Neural cell (in vitro differentiated cells): ENCODE measurements at regions not wholly inside any gene's neighbourhood (a gene's known extent, or its start where the extent isn't known, plus 50 kb on each side); places are given as distances from the start of the nearest gene placed in this dataset.

Experiments used
- H2AFZ ChIP-seq: fragments of 200-600, 300-800 bp; sonication (generic), shearing (Covaris generic); 2 replicates; pipeline ENCODE4 v1.6.0; 2014; ENCODE audit warnings: low read depth, mild to moderate bottlenecking, antibody characterized with exemption, low read length, moderate library complexity
- H3F3A ChIP-seq: fragments of 200-600 bp; shearing (Covaris generic); 2 replicates; pipeline ENCODE4 v1.6.1; 2016; ENCODE audit warnings: mild to moderate bottlenecking, moderate library complexity, mixed read lengths, antibody characterized with exemption, low read length; ENCODE audit not compliant: insufficient read depth, poor library complexity, severe bottlenecking
- H3K27ac ChIP-seq: fragments of 200-600, 300-800 bp; sonication (generic), shearing (Covaris generic); 2 replicates; pipeline ENCODE4 v1.5.1; 2014; ENCODE audit warnings: mild to moderate bottlenecking, low read length, moderate library complexity
- H3K27me3 ChIP-seq: fragments of 300-800, 200-600 bp; sonication (generic), shearing (Covaris generic); 2 replicates; pipeline ENCODE4 v1.6.0; 2014; ENCODE audit warnings: mild to moderate bottlenecking, low read depth, low read length, moderate library complexity; ENCODE audit not compliant: insufficient read depth
- H3K36me3 ChIP-seq: fragments of 300-800, 200-600 bp; sonication (generic), shearing (Covaris generic); 2 replicates; pipeline ENCODE4 v1.5.1; 2014; ENCODE audit warnings: mild to moderate bottlenecking, antibody characterized with exemption, low read length, moderate library complexity; ENCODE audit not compliant: insufficient read depth
- H3K4me2 ChIP-seq: fragments of 300-800, 200-600 bp; sonication (generic), shearing (Covaris generic); 2 replicates; pipeline ENCODE4 v1.6.0; 2014; ENCODE audit warnings: mild to moderate bottlenecking, low read length
- H3K4me3 ChIP-seq: fragments of 300-800, 200-600 bp; sonication (generic), shearing (Covaris generic); 2 replicates; pipeline ENCODE4 v1.5.1; 2014; ENCODE audit warnings: mild to moderate bottlenecking, low read length, moderate library complexity
- H3K79me2 ChIP-seq: fragments of 200-600 bp; shearing (Covaris generic); replicated peaks from 2 replicates; pipeline ENCODE4 v1.6.0; 2014; ENCODE audit warnings: mild to moderate bottlenecking, low read length, moderate library complexity; ENCODE audit not compliant: insufficient read depth
- H3K9ac ChIP-seq: fragments of 300-800, 200-600 bp; sonication (generic), shearing (Covaris generic); 2 replicates; pipeline ENCODE4 v1.6.1; 2016; ENCODE audit warnings: mild to moderate bottlenecking, low read length, mixed read lengths
- H3K9me2 ChIP-seq: fragments of 200-600 bp; shearing (Covaris generic); 2 replicates; pipeline ENCODE4 v1.6.1; 2016; ENCODE audit warnings: mild to moderate bottlenecking, low read length, mixed read lengths; ENCODE audit not compliant: insufficient read depth
- H3K9me3 ChIP-seq: fragments of 200-600, 300-800 bp; sonication (generic), shearing (Covaris generic); 2 replicates; pipeline ENCODE4 v1.6.1; 2016; ENCODE audit warnings: mild to moderate bottlenecking, mixed run types, low read length, moderate library complexity, mixed read lengths
- H4K20me1 ChIP-seq: fragments of 200-600 bp; shearing (Covaris generic); 2 replicates; pipeline ENCODE4 v1.6.1; 2016; ENCODE audit warnings: mild to moderate bottlenecking, mixed run types; ENCODE audit not compliant: insufficient read depth
- EP300 ChIP-seq: fragments of 450-650 bp; conservative IDR thresholded peaks from 2 replicates; pipeline ENCODE4 v1.6.1; 2014; ENCODE audit warnings: antibody characterized with exemption, mild to moderate bottlenecking, moderate library complexity; ENCODE audit not compliant: poor library complexity, severe bottlenecking
- EZH2 ChIP-seq: fragments of 200-600, 300-800 bp; shearing (Covaris generic), sonication (generic); IDR thresholded peaks from 2 replicates; pipeline ENCODE4 v1.6.1; 2014; ENCODE audit warnings: antibody characterized with exemption, low read length, borderline replicate concordance, mild to moderate bottlenecking; ENCODE audit not compliant: insufficient read depth, poor library complexity, severe bottlenecking
- MXI1 ChIP-seq: fragments of 450-650 bp; conservative IDR thresholded peaks from 2 replicates; pipeline ENCODE4 v1.6.1; 2014; ENCODE audit warnings: antibody characterized with exemption, mild to moderate bottlenecking; ENCODE audit not compliant: poor library complexity, severe bottlenecking
- POLR2AphosphoS5 ChIP-seq: IDR thresholded peaks from 2 replicates; pipeline ENCODE4 v1.6.1; 2012
- RAD21 ChIP-seq: fragments of 450-650 bp; conservative IDR thresholded peaks from 2 replicates; pipeline ENCODE4 v1.6.1; 2014; ENCODE audit warnings: antibody characterized with exemption, mild to moderate bottlenecking, moderate library complexity
- SMC3 ChIP-seq: fragments of 450-650 bp; conservative IDR thresholded peaks from 2 replicates; pipeline ENCODE4 v1.6.1; 2014; ENCODE audit warnings: antibody characterized with exemption, mild to moderate bottlenecking, moderate library complexity; ENCODE audit not compliant: poor library complexity
- TAF1 ChIP-seq: IDR thresholded peaks from 2 replicates; pipeline ENCODE4 v1.6.1; 2012; ENCODE audit warnings: low read depth
- TF ChIP-seq, protein P1 (sequence below): fragments of 450-650 bp; IDR thresholded peaks from 2 replicates; pipeline ENCODE4 v1.5.1; 2014; ENCODE audit warnings: antibody characterized with exemption, mild to moderate bottlenecking, moderate library complexity; ENCODE audit not compliant: poor library complexity, severe bottlenecking
- TF ChIP-seq, protein P2 (sequence below): IDR thresholded peaks from 2 replicates; pipeline ENCODE4 v1.6.1; 2012; ENCODE audit warnings: borderline replicate concordance

GRCh38 chr1:14373081-14373758 lies 225.3 kb upstream of the KAZN start:
- no peaks in the 10 kb centered on the region for H3K9me3 ChIP-seq
- no peak overlapping the region for H3K4me2 ChIP-seq
- H3K9ac ChIP-seq: no peak overlapping the region
- no peaks in the 10 kb centered on the region for H4K20me1 ChIP-seq
- no peaks in the 10 kb centered on the region for H3K36me3 ChIP-seq
- H3K79me2 ChIP-seq: no peaks in the 10 kb centered on the region
- TF ChIP-seq POLR2AphosphoS5 (no peak), RAD21 (no peak), EP300 (no peak), EZH2 (no peak), SMC3 (no peak), MXI1 (no peak), TAF1 (no peak)
- TF ChIP-seq, protein P1, sequence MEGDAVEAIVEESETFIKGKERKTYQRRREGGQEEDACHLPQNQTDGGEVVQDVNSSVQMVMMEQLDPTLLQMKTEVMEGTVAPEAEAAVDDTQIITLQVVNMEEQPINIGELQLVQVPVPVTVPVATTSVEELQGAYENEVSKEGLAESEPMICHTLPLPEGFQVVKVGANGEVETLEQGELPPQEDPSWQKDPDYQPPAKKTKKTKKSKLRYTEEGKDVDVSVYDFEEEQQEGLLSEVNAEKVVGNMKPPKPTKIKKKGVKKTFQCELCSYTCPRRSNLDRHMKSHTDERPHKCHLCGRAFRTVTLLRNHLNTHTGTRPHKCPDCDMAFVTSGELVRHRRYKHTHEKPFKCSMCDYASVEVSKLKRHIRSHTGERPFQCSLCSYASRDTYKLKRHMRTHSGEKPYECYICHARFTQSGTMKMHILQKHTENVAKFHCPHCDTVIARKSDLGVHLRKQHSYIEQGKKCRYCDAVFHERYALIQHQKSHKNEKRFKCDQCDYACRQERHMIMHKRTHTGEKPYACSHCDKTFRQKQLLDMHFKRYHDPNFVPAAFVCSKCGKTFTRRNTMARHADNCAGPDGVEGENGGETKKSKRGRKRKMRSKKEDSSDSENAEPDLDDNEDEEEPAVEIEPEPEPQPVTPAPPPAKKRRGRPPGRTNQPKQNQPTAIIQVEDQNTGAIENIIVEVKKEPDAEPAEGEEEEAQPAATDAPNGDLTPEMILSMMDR: no peak
- TF ChIP-seq, protein P2, sequence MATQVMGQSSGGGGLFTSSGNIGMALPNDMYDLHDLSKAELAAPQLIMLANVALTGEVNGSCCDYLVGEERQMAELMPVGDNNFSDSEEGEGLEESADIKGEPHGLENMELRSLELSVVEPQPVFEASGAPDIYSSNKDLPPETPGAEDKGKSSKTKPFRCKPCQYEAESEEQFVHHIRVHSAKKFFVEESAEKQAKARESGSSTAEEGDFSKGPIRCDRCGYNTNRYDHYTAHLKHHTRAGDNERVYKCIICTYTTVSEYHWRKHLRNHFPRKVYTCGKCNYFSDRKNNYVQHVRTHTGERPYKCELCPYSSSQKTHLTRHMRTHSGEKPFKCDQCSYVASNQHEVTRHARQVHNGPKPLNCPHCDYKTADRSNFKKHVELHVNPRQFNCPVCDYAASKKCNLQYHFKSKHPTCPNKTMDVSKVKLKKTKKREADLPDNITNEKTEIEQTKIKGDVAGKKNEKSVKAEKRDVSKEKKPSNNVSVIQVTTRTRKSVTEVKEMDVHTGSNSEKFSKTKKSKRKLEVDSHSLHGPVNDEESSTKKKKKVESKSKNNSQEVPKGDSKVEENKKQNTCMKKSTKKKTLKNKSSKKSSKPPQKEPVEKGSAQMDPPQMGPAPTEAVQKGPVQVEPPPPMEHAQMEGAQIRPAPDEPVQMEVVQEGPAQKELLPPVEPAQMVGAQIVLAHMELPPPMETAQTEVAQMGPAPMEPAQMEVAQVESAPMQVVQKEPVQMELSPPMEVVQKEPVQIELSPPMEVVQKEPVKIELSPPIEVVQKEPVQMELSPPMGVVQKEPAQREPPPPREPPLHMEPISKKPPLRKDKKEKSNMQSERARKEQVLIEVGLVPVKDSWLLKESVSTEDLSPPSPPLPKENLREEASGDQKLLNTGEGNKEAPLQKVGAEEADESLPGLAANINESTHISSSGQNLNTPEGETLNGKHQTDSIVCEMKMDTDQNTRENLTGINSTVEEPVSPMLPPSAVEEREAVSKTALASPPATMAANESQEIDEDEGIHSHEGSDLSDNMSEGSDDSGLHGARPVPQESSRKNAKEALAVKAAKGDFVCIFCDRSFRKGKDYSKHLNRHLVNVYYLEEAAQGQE: no peak
- H3K27ac ChIP-seq: no peak overlapping the region
- H3K27me3 ChIP-seq: no peaks in the 10 kb centered on the region
- H2AFZ ChIP-seq: no peak overlapping the region
- H3K9me2 ChIP-seq: no peaks in the 10 kb centered on the region
- no peaks in the 10 kb centered on the region for H3F3A ChIP-seq
- H3K4me3 ChIP-seq: no peak overlapping the region

GRCh38 chr1:14375226-14375625 lies 223.3 kb upstream of the KAZN start:
- H3K27me3 ChIP-seq: no peaks in the 10 kb centered on the region
- no peaks in the 10 kb centered on the region for H3F3A ChIP-seq
- H3K27ac ChIP-seq: no peak overlapping the region
- no peak overlapping the region for H2AFZ ChIP-seq
- no peaks in the 10 kb centered on the region for H3K79me2 ChIP-seq
- TF ChIP-seq SMC3 (no peak), EZH2 (no peak), RAD21 (no peak), EP300 (no peak), POLR2AphosphoS5 (no peak)
- no peaks in the 10 kb centered on the region for H3K36me3 ChIP-seq
- no peak overlapping the region for H3K4me2 ChIP-seq
- no peak overlapping the region for H3K9ac ChIP-seq
- H3K9me2 ChIP-seq: no peaks in the 10 kb centered on the region
- no peak overlapping the region for H3K4me3 ChIP-seq
- H4K20me1 ChIP-seq: no peaks in the 10 kb centered on the region
- H3K9me3 ChIP-seq: no peaks in the 10 kb centered on the region
